ENCODE measurements at regions not wholly inside any gene's neighbourhood (a gene's known extent, or its start where the extent isn't known, plus 50 kb on each side); places are given as distances from the start of the nearest gene placed in this dataset.
"Not testable (repeated sequence)": the region's sequence is repeated elsewhere in the genome, so short reads cannot be mapped to it uniquely, and the experiment has no call there.

DNA sequence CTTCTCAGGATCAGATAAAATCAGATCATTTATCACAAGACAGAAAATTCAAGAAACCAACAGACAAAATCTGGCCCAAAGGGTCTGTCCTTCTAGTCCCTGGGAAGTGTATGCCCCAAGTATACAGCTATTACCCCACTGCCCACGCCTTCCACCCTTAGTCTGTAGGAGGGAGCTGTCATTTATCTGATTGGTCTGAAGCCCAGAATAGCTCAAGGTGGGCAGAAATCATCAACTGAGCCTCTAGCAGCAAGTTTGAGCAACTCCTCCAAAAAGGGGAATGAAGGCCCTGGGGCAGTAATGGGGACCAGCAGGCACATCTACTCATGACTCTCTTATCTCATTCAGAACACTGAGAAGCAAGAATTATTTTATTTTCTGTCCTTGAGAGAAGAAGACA is 126.9 kb downstream of the MATN1 start:
- TF ChIP-seq POLR2A (IDR thresholded peaks at IDR 0.05; ENCODE audit: low read depth, low read length), result no peak
- DNase-seq (ENCODE audit: insufficient read length, low spot score) (no peak), FAIRE-seq (no peak)

DNA sequence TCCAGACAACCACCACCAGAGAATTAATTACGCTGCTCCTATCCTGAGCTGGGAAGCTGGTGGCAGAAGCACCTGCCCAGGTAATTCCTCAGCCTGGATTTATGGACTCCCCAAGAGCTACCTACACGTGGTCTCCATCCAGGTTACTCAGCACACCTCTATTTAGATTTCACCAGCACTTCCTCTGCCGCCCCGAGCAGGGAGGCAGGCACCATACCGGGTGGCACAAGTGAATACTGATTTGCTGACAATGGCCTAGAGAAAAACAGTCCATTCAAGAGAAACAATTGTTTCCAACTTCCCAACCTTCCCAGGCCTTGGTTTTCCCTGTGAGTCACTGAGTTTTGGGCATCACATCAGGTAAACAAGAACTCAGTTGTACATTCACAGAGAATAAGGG is 134.3 kb downstream of the MATN1 start:
- TF ChIP-seq POLR2A (IDR thresholded peaks at IDR 0.05; ENCODE audit: low read depth, low read length), result no peak
- FAIRE-seq (no peak), DNase-seq (ENCODE audit: insufficient read length, low spot score) (no peak)

GRCh38 chr1:30588311-30589073 is 134.9 kb downstream of the MATN1 start:
- DNase-seq (ENCODE audit: insufficient read length, low spot score) (no peak), FAIRE-seq (no peak)
- TF ChIP-seq POLR2A (IDR thresholded peaks at IDR 0.05; ENCODE audit: low read depth, low read length), result no peak

DNA sequence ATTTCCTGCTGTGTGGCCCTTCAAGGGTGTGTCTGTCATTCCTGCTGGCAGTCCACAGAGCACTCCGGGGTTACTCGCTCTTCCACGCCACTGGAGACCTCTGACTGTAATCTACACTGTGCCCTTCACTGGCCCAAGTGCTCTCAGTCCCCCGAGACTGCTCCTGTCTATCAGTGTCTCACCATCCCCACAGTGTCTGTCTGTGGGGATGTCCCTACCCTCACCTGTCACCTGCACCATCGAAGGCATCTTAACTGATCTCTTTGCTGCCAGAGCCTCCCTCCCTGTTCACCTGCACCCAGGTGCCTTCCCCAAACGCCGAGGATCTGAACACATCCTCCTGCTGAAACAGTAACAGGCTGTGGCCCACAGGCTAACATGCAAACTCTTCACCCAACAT is 136.7 kb downstream of the MATN1 start:
- DNase-seq (ENCODE audit: insufficient read length, low spot score) (no peak), FAIRE-seq (no peak)
- TF ChIP-seq POLR2A (IDR thresholded peaks at IDR 0.05; ENCODE audit: low read depth, low read length), result no peak

DNA sequence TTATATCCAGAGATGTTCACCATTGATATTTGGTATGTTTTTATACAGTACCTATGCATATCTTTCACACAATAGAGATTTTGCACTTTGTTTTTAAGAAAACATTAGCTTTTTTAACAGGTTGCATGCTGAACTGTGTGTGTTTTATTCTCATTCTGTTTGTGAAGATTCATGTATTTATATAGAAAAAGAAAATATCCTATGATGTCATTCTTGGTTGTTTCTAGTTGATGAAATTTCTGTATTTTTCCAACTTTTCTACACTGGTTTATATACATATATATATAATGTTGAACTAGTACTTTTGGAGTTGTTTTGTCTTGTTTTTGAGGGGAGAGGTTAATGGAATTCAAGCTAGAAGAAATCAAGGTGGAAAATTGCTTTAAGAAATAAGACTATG is 143.8 kb downstream of the MATN1 start:
- DNase-seq (ENCODE audit: insufficient read length, low spot score), result no peak
- no peak for FAIRE-seq
- TF ChIP-seq POLR2A (IDR thresholded peaks at IDR 0.05; ENCODE audit: low read depth, low read length), result no peak

- FAIRE-seq (no peak), DNase-seq (ENCODE audit: insufficient read length, low spot score) (no peak)
- no peak for TF ChIP-seq POLR2A (IDR thresholded peaks at IDR 0.05; ENCODE audit: low read depth, low read length)
These were observed 148.3 kb downstream of the MATN1 start for GRCh38 chr1:30575066-30575465.

GRCh38 chr1:30572192-30572591 is 151.2 kb downstream of the MATN1 start:
- DNase-seq (ENCODE audit: insufficient read length, low spot score) (peak; percentile 39), FAIRE-seq (no peak)
- no peak for TF ChIP-seq POLR2A (IDR thresholded peaks at IDR 0.05; ENCODE audit: low read depth, low read length)

- FAIRE-seq (no peak), DNase-seq (ENCODE audit: insufficient read length, low spot score) (no peak)
- no peak for TF ChIP-seq POLR2A (IDR thresholded peaks at IDR 0.05; ENCODE audit: low read depth, low read length)
These were observed 152.0 kb downstream of the MATN1 start for GRCh38 chr1:30571380-30571779.

- DNase-seq (ENCODE audit: insufficient read length, low spot score) (no peak), FAIRE-seq (no peak)
- no peak for TF ChIP-seq POLR2A (IDR thresholded peaks at IDR 0.05; ENCODE audit: low read depth, low read length)
These were observed 154.0 kb downstream of the MATN1 start for GRCh38 chr1:30569384-30569783.

DNA sequence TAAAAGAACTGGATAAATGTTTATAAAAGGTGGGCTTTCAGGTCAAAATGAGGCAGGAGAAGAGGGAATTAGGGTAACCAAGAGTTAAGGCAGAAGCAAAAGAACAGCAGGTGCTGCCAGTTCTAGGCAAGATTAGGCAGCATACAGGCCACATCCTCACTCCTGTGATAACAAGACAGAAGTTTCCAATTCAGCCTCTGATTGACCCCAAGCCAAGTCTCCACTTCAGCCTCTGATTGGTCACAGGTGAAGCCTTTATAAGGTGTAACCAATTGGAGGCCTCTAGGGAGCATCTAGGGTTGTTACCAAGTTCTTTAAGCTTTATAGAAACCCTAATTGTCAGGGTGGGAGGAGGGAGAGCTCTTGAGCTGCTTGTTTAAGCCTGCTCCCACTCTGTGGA is 160.8 kb downstream of the MATN1 start:
- DNase-seq (ENCODE audit: insufficient read length, low spot score) (no peak), FAIRE-seq (no peak)
- TF ChIP-seq POLR2A (IDR thresholded peaks at IDR 0.05; ENCODE audit: low read depth, low read length), result no peak

DNA sequence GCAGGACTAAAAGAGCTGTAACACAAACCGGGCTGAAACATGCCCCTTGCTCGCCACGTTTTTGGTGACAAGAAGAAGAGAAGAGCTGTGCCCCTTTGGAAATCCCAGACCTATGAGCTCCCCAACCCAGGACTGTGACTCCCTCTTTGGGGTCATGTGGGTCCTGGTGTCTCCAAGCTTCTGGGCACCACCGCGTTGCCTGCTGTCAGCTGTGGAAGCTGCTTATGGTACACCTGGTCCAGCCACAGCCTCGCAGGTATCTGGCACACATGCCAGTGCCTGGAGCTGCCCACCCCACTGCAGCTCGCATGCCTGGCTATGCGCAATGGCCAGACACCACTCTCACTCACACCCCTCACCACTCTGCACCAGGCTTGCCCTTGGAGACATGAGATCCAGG is 171.8 kb downstream of the MATN1 start:
- DNase-seq (ENCODE audit: insufficient read length, low spot score), result no peak
- no peak for FAIRE-seq
- TF ChIP-seq POLR2A (IDR thresholded peaks at IDR 0.05; ENCODE audit: low read depth, low read length), result no peak

DNA sequence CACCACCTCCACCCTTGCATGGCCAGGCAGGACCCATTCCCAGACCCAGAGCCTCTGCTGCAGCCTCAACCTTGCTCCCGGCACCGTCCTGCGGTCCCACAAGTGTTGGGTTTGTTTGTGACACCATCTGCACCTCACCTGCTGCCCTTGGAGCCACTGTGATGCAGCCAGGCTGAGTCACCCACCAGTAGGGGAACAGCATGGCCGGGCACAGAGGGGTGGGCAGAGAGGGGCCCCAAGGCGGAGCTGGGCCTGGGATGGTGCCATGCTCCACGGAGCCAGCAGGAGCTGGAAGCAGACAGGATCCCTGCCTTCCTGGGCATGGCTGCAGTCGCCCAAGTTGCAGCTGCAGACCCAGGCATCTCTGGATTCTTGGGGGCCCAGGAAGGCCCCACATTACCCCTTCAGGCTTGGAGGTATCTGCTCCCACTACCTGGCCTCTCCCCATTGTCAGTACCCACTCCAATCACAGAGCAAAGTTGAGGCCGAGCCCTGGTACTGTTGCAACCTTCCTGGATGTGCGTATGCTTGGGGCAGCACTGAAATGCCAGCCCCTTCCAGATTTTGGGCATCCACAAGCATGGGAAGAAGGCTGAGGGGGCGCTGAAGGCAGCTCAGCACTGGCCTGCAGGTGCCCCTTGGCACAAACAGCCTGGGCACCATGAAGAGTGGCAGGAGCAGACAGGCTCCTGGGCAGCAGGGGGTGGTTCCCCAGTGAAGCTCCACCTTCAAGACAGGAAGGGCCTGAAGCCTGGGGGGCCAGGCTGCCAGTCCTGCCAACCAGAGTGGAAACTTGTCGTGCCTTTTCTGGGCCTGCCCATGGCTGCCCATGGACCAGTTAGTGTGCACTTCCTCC is 172.8 kb downstream of the MATN1 start:
- TF ChIP-seq POLR2A (IDR thresholded peaks at IDR 0.05; ENCODE audit: low read depth, low read length), result no peak
- no peak for FAIRE-seq

GRCh38 chr1:30549872-30550271 is 173.5 kb downstream of the MATN1 start:
- not testable (repeated sequence) for FAIRE-seq; DNase-seq (ENCODE audit: insufficient read length, low spot score)

More for the DNA sequence above, 172.8 kb downstream of the MATN1 start:
- no peak for DNase-seq (ENCODE audit: insufficient read length, low spot score)

GRCh38 chr1:30548294-30548693 is 175.1 kb downstream of the MATN1 start:
- no peak for TF ChIP-seq POLR2A (IDR thresholded peaks at IDR 0.05; ENCODE audit: low read depth, low read length)
- DNase-seq (ENCODE audit: insufficient read length, low spot score) (no peak), FAIRE-seq (no peak)

- FAIRE-seq; DNase-seq (ENCODE audit: insufficient read length, low spot score): not testable (repeated sequence)
These were observed 176.1 kb downstream of the MATN1 start for GRCh38 chr1:30547326-30547725.

Data from H54 (cell line).